ENCODE measurements at regions not wholly inside any gene's neighbourhood (a gene's known extent, or its start where the extent isn't known, plus 50 kb on each side); places are given as distances from the start of the nearest gene placed in this dataset.
"Not testable (repeated sequence)": the region's sequence is repeated elsewhere in the genome, so short reads cannot be mapped to it uniquely, and the experiment has no call there.

DNA sequence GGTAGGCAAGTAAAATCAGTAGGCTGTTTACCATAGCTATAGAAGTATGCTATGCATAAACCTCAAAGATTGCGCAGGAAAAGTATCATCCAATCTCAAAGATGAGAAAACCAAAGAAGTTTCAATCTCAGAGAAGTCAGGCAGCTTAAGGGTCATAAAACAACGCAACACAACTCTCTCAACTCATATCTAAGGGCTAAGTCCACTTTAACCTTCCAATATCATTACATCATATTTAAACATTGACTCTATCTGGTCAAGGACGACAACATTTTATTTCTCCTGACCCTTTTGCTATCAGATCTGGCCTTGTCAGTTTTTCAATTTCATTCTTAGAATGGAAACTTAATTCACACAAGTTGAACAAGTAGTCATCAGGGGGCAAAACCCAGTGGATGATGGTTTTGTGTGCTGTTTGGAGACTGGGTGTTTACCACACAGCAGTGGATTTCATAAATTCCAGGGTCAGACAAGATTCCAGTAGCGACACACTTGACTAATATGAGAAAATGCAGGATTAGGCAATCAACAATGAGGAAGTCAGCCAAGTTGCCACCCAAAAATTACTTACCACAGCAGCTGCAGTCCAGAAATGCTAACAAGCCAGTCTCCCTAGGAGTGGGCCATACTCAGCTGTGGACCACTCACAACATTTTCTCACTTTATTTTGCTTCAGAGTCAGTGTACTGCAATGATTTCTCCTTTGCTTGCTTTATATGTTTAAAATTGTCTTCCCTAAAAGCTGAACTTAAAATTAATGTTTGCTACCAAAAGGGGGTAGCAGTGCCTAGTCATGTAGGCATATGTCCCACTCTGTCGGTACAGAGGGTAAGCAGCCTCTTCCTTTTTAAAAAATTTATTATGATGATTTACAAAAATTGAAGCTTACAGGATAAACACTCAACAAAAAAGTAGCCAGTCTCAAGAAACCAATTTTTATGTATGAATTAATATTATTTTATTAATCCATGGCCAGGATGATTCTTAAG is 131.9 kb upstream of the NBPF9 start:
- DNase-seq: not testable (repeated sequence)

- DNase-seq: not testable (repeated sequence)
Observed at GRCh38 chr1:149237515-149237914, 134.2 kb upstream of the NBPF9 start.

GRCh38 chr1:149239897-149240508 is 136.7 kb upstream of the NBPF9 start:
- DNase-seq: not testable (repeated sequence)

- not testable (repeated sequence) for DNase-seq
Observed at GRCh38 chr1:149240530-149240929, 137.2 kb upstream of the NBPF9 start.

GRCh38 chr1:149241272-149241671 is 137.9 kb upstream of the NBPF9 start:
- DNase-seq: not testable (repeated sequence)

DNA sequence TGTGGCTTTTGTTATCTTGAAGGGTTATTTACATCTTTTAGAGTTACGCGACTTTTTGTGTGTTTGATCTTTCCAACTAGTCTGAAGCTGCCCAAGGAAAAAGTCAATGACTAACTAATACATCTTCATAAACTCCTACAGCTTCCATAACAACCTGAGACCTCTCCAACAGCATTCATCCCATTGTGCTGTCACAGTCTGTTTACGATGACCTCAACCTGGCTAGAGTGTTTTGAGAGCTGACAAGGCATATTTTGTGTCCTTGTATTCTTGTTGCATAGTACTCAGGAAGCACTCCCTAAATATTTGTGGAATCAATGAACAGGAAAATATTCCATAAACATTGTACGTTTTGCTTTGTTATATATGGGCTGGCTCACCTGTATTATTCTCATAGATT is 140.2 kb upstream of the NBPF9 start:
- not testable (repeated sequence) for DNase-seq

DNA sequence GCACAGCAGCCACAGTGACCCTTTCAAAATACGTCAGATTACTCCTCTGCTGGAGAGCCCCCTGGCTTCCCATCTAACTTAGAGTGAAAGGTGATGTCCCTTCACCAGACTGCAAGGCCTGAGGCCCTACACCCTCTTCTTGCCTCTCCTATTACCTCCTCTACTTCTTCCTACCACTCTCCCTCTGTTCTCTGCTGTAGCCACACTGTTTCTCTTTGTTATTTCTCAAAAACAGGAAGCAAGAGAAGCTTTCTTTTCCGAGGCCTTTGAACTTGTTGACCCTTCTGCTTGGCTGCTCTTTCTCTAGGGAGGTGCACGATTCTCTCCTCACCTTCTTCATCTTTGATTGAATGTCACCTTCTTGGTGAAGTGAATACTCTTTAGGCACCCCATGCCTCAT is 141.3 kb upstream of the NBPF9 start:
- DNase-seq: not testable (repeated sequence)

DNA sequence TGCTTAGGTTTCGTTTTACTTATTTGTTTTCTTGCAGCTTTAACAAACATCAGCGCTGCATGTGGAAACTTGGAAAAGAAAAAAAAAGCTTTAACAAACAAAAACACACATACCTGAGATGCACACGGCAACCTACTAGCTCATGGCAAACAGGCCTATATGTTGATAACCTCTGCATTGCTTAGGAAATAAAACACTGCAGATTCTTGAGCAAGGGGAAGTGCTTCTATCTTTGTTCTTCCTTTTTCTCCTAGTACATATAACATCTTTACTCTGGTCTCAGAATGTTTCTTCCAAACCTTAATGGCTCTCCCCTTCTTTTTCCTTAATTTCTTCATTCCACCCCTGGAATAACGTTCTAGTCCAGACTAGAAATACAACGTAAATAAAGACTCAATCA is 142.9 kb upstream of the NBPF9 start:
- DNase-seq: not testable (repeated sequence)

DNA sequence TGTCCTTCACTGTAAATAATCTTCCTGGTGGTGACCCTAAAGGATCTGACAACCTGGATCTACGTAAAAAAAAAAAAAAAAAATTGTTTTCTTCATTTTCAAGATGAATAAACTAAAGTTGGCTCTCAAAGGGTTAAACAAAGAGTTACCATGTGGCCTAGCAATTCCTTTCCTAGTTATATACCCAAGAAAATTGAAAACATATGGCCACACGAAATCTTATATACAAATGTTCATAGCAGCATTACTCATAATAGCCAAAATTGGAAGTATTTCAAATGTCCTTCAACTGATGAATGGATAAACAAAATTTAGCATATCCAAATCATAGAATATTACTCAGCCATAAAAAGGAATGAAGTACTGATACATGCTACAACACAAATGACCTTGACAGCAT is 145.3 kb upstream of the NBPF9 start:
- not testable (repeated sequence) for DNase-seq

DNA sequence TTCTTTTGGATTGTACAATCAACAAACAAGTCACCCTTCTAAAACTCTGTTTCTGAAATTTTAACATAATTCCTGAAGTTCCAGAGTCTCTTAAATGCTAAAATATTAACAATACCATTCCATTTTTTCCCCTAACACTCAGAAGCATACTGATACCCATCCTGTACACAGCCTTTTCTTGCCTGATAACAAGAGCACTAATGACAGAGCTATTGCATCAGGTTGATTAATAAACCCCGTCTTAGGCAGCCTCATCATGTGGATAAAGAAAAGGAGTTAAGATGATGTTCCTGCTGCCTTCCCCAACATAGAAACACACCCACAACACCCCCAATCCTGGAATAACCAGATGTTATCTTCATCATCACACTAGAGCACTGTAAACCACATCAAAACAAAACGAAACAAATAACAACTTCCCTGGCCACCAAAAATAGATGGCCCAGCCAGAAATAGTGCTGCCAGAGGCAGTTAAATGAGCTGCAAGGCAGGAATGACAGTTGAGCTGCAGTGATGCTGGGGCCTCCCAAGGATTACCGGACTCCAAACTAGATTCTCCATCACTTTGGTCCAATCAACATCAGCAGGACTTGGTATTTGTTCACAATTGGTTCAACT is 146.6 kb upstream of the NBPF9 start:
- not testable (repeated sequence) for DNase-seq

GRCh38 chr1:149254894-149255847 is 151.8 kb upstream of the NBPF9 start:
- not testable (repeated sequence) for DNase-seq

DNA sequence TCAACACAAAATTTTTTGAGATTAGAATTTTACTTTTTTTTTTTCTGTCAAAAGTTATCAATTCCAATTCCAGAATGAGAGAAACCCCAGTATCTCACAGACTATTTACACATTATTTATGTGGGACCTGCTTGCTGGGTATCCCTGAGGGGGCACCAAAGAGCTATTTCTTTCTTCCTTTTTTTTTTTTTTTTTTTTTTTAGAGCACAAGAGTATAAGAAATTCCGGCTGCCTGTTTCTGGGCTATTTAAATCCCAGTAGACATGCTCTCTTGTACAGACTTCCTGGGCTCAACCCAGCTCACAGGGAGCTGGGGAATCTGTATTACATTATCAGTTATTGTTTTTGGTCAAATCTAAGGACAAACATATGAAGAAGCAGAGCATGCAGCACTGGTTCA is 156.9 kb upstream of the NBPF9 start:
- DNase-seq: not testable (repeated sequence)

- DNase-seq: not testable (repeated sequence)
Observed at GRCh38 chr1:149260736-149261340, 157.5 kb upstream of the NBPF9 start.

DNA sequence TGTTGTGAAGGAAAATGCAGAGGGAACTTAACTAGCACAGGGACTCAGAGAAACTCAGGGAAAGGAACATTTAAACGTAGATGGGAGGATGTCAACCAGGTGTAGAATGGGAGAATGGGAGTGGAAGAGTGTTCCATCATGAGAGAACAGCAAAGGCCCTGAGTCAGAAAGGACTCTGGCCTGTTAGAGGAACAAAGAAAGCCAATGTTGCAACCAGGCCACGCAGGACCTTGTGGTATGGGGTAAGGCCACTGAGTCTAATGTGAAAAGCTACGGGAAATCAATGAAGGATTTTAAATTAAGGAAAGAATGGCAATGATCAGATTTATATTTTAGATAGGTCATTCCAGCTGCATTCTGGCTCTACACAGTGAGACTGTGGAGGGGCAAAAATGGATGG is 163.9 kb upstream of the NBPF9 start:
- not testable (repeated sequence) for DNase-seq

- DNase-seq: not testable (repeated sequence)
Observed at GRCh38 chr1:149269001-149269702, 165.8 kb upstream of the NBPF9 start.

GRCh38 chr1:149269833-149270232 is 166.5 kb upstream of the NBPF9 start:
- not testable (repeated sequence) for DNase-seq

GRCh38 chr1:149274493-149274892 is 171.1 kb upstream of the NBPF9 start:
- not testable (repeated sequence) for DNase-seq

DNA sequence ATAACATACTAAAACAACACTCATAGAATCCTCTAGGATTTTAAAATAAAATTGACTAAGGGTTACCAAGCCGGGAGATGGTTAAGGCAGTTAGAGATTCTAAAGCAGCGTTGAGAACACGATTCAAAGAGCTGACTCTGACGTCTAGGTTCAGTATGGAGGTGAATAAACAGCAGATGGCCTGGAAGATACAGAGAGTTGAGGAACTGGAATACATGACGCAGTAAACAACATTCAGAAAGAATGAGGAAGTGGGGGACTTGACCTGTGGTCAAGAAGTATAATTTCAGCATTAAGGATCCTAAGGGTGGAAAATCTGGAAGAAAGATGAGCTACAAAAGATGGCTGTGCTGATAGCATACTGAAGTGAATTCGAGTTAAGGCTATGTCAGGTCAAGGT is 172.5 kb upstream of the NBPF9 start:
- DNase-seq: not testable (repeated sequence)

GRCh38 chr1:149276496-149276895 is 173.1 kb upstream of the NBPF9 start:
- not testable (repeated sequence) for DNase-seq

GRCh38 chr1:149278156-149278555 is 174.8 kb upstream of the NBPF9 start:
- DNase-seq: not testable (repeated sequence)

DNA sequence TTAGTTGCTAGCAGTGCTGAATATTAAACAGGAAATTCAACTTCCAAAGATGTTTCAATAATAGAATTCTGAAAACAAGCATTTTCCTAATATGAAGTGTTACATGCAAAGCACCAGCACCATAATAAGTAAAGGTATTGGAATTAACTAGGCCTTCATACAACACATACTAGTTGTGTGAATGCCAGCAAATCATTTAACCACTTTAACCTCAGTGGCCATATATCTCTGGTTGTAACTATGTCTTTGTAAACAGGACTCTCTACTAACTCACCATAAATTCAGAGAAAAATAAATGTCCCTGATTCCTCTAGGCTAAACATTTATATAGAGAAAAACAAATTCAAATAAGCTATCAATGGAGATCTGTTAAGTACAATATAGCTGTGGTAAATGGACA is 175.7 kb upstream of the NBPF9 start:
- DNase-seq: not testable (repeated sequence)

All from NK-92 treated with Interleukin-12 subunit alpha and Interleukin-12 subunit beta, amount 100 ng/mL, for 24 hours (cell line).